HepG2 (cell line): ENCODE measurements at regions not wholly inside any gene's neighbourhood (a gene's known extent, or its start where the extent isn't known, plus 50 kb on each side); places are given as distances from the start of the nearest gene placed in this dataset.

Source experiments
- ATAC-seq: fragments of 200-7000 bp; cut with Tn5 transposase; 3 replicates; pipeline ENCODE4 v1.9.1; 2020; ENCODE audit warnings: mild to moderate bottlenecking, moderate library complexity
- BruUV-seq: library from RNA; stranded (reverse); fragments of 400-500 nt; replicated peaks from 2 replicates; lab custom pipeline; 2021; lab: Mats Ljungman, UMichigan
- CTCF ChIA-PET: fragments of 300-600 bp; formaldehyde crosslinking; extraction: SDS; loops from one replicate; lab custom pipeline; 2021; ENCODE audit warnings: low total read pairs, inconsistent platforms, low intra/inter-chr PET ratio; lab: Yijun Ruan, JAX
- POLR2A ChIA-PET: fragments of 350-600 bp; sonication (Branson Sonifier 250); formaldehyde crosslinking; loops from one replicate; lab custom pipeline; 2020; ENCODE audit warnings: antibody characterized with exemption, inconsistent platforms; lab: Yijun Ruan, JAX
- DNase-seq: peaks from one replicate; pipeline ENCODE4 v3.0.0-alpha.2; 2015; ENCODE audit warnings: low spot score
- FAIRE-seq: peaks from 3 replicates; lab custom pipeline; 2011; peaks lifted over from hg19 to GRCh38; lab: Jason Lieb, UNC
- H2AFZ ChIP-seq: one replicate; pipeline ENCODE4 v1.6.1; 2011; ENCODE audit warnings: low read length, inconsistent platforms
- H3K27ac ChIP-seq: fragments of 300-600 bp; 3 replicates; pipeline ENCODE4 v1.8.0; 2011; ENCODE audit warnings: mixed run types, mild to moderate bottlenecking, mixed read lengths, low read length, inconsistent platforms; ENCODE audit not compliant: insufficient read depth; ENCODE audit errors: extremely low read length
- H3K27me3 ChIP-seq, 2 experiments: fragments of 200-600 bp in 1 of 2; 2 replicates in 1 of 2; 3 replicates in 1 of 2; pipeline versions ENCODE4 v1.6.0 to v1.8.0; 2011; ENCODE audit warnings: low read length in 2 of 2, mild to moderate bottlenecking in 2 of 2, moderate library complexity in 2 of 2, inconsistent platforms in 1 of 2; ENCODE audit not compliant: insufficient read depth in 2 of 2, control insufficient read depth in 1 of 2
- H3K36me3 ChIP-seq, 2 experiments: fragments of 200-600 bp in 1 of 2; replicated peaks in 1 of 2; 2 replicates in 1 of 2; 3 replicates in 1 of 2; pipeline versions ENCODE4 v1.5.1 to v1.8.0; 2011; ENCODE audit warnings: low read length in 2 of 2, inconsistent platforms in 1 of 2; ENCODE audit not compliant: insufficient read depth in 2 of 2, control insufficient read depth in 1 of 2
- H3K4me1 ChIP-seq: 2 replicates; pipeline ENCODE4 v1.5.1; 2012; ENCODE audit warnings: low read length, inconsistent platforms; ENCODE audit not compliant: insufficient read depth
- H3K4me2 ChIP-seq: 2 replicates; pipeline ENCODE4 v1.6.0; 2011; ENCODE audit warnings: low read depth, low read length, inconsistent platforms
- H3K4me3 ChIP-seq, 3 experiments: fragments of 200-600 bp in 1 of 3; sonication (generic), shearing (Covaris generic) in 1 of 3; replicated peaks in 1 of 3; 2 replicates each; pipeline ENCODE4 v1.5.1; 2011 to 2016; ENCODE audit warnings: low read length in 3 of 3, inconsistent platforms in 2 of 3, low read depth in 2 of 3, mild to moderate bottlenecking in 2 of 3, control low read depth in 1 of 3, mixed read lengths in 1 of 3; ENCODE audit not compliant: insufficient read depth in 1 of 3
- H3K79me2 ChIP-seq: one replicate; pipeline ENCODE4 v1.6.1; 2011; ENCODE audit warnings: low read length, inconsistent platforms; ENCODE audit not compliant: insufficient read depth
- H3K9ac ChIP-seq: 2 replicates; pipeline ENCODE4 v1.6.0; 2011; ENCODE audit warnings: mild to moderate bottlenecking, low read depth, low read length, inconsistent platforms; ENCODE audit not compliant: insufficient read depth
- H3K9me3 ChIP-seq: 2 replicates; pipeline ENCODE4 v1.5.1; 2012; ENCODE audit warnings: mild to moderate bottlenecking, low read length
- H4K20me1 ChIP-seq: 2 replicates; pipeline ENCODE4 v1.6.0; 2011; ENCODE audit warnings: inconsistent platforms, mild to moderate bottlenecking, low read length, moderate library complexity; ENCODE audit not compliant: insufficient read depth
- ASH2L ChIP-seq: fragments of 300-600, 200-600 bp; sonication (generic); IDR thresholded peaks from 2 replicates; pipeline ENCODE4 v1.7.0; 2017; ENCODE audit warnings: low read depth, mild to moderate bottlenecking, moderate library complexity, mixed read lengths, low read length; ENCODE audit not compliant: insufficient read length
- DDIT3 ChIP-seq: sonication (generic); formaldehyde crosslinking; IDR thresholded peaks from 2 replicates; pipeline ENCODE4 v1.4.0; 2020; ENCODE audit warnings: mild to moderate bottlenecking, missing genetic modification reagents
- EED ChIP-seq: sonication (generic); formaldehyde crosslinking; IDR thresholded peaks from 2 replicates; pipeline ENCODE4 v1.5.0; 2020; ENCODE audit warnings: mild to moderate bottlenecking, missing genetic modification reagents
- ELF3 ChIP-seq: IDR thresholded peaks from 2 replicates; pipeline ENCODE4 v1.6.1; 2016; ENCODE audit warnings: missing genetic modification reagents, missing compliant biosample characterization
- FOSL1 ChIP-seq: sonication (generic); formaldehyde crosslinking; IDR thresholded peaks from 2 replicates; pipeline ENCODE4 v1.9.0; 2021; ENCODE audit warnings: missing genetic modification reagents, borderline replicate concordance
- FOXJ3 ChIP-seq: sonication (generic); formaldehyde crosslinking; IDR thresholded peaks from 2 replicates; pipeline ENCODE4 v1.4.0; 2020; ENCODE audit warnings: missing genetic modification reagents, mild to moderate bottlenecking, borderline replicate concordance
- JUN ChIP-seq: sonication (generic); formaldehyde crosslinking; IDR thresholded peaks from 2 replicates; pipeline ENCODE4 v1.4.0; 2020; ENCODE audit warnings: mild to moderate bottlenecking, missing genetic modification reagents
- PHF5A ChIP-seq: IDR thresholded peaks from one replicate; pipeline ENCODE4 v1.6.1; 2018; ENCODE audit warnings: low read depth, missing genetic modification reagents; ENCODE audit not compliant: unreplicated experiment
- SSRP1 ChIP-seq: IDR thresholded peaks from 2 replicates; pipeline ENCODE4 v1.6.1; 2016; ENCODE audit warnings: control low read depth
- ZNF230 ChIP-seq: sonication (generic); formaldehyde crosslinking; IDR thresholded peaks from 2 replicates; pipeline ENCODE4 v1.4.0; 2020; ENCODE audit warnings: mild to moderate bottlenecking, missing genetic modification reagents
- ZNF512 ChIP-seq: sonication (generic); formaldehyde crosslinking; IDR thresholded peaks from 2 replicates; pipeline ENCODE4 v1.4.0; 2020; ENCODE audit warnings: mild to moderate bottlenecking, missing genetic modification reagents
- WGBS: methylation state at CpG from one replicate; pipeline ENCODE4 v1.1.6; 2017; ENCODE audit warnings: low lambda C conversion rate; 5-methylcytosine and 5-hydroxymethylcytosine counted together
- in situ Hi-C: cut with HindIII; loops from 2 replicates; pipeline ENCODE4 v1.10.0; 2017; ENCODE audit warnings: low pct_unique_long_range_greater_than_20kb; ENCODE audit not compliant: extremely low pct_ligation_motif_present
- intact Hi-C: fragments of 100-400 bp; cut with micrococcal nuclease; formaldehyde crosslinking; loops from one replicate; pipeline ENCODE4 v1.10.0; 2022; ENCODE audit not compliant: unreplicated experiment
- TF ChIP-seq, protein P1 (sequence below): IDR thresholded peaks from 2 replicates; pipeline ENCODE4 v1.6.1; 2018; ENCODE audit warnings: missing genetic modification reagents, mild to moderate bottlenecking, missing compliant biosample characterization
- TF ChIP-seq, protein P2 (sequence below): sonication (generic); formaldehyde crosslinking; conservative IDR thresholded peaks from 2 replicates; pipeline ENCODE4 v1.8.0; 2022; ENCODE audit warnings: mild to moderate bottlenecking, moderate library complexity, missing genetic modification reagents
- TF ChIP-seq, protein P3 (sequence below): sonication (generic); formaldehyde crosslinking; IDR thresholded peaks from 2 replicates; pipeline ENCODE4 v1.8.1; 2023; ENCODE audit warnings: mild to moderate bottlenecking, missing genetic modification reagents
- TF ChIP-seq, protein P4 (sequence below): sonication (generic); formaldehyde crosslinking; conservative IDR thresholded peaks from 2 replicates; pipeline ENCODE4 v1.4.0; 2020; ENCODE audit warnings: missing genetic modification reagents

DNA sequence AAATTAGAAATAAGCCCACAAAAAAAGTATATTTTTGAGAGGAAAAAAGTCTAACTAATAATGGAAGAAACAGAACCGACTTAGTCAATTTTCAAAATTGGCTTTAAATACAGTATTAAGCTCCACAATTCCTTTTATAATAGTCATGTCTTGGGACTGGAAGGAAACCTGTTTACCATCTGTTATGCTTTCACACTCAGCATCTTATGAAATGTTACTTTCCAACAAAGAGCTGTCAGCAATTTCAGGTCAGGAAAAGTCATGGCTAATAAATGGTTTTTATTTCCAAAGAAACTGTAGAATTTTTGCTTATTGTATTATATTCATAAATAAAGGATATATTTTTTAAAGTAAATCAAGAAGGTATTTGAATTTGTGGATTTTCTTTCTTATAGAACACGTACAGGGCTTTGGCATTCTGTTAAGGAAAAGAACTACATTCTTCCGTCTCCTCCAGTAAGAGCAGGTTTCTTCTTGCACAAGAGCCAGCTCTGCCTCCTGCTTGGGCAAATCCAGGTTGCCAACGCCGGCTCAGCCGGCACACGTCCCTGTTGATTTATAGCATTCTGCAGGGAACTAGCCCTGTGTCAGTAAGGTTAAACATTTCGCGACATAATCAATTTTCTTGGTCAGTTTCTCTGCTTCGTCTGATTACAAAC lies 52.9 kb upstream of the GPR12 start (continued):
- TF ChIP-seq, protein P1, sequence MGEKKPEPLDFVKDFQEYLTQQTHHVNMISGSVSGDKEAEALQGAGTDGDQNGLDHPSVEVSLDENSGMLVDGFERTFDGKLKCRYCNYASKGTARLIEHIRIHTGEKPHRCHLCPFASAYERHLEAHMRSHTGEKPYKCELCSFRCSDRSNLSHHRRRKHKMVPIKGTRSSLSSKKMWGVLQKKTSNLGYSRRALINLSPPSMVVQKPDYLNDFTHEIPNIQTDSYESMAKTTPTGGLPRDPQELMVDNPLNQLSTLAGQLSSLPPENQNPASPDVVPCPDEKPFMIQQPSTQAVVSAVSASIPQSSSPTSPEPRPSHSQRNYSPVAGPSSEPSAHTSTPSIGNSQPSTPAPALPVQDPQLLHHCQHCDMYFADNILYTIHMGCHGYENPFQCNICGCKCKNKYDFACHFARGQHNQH (CRISPR knock-in tag): no peak
- TF ChIP-seq, protein P2, sequence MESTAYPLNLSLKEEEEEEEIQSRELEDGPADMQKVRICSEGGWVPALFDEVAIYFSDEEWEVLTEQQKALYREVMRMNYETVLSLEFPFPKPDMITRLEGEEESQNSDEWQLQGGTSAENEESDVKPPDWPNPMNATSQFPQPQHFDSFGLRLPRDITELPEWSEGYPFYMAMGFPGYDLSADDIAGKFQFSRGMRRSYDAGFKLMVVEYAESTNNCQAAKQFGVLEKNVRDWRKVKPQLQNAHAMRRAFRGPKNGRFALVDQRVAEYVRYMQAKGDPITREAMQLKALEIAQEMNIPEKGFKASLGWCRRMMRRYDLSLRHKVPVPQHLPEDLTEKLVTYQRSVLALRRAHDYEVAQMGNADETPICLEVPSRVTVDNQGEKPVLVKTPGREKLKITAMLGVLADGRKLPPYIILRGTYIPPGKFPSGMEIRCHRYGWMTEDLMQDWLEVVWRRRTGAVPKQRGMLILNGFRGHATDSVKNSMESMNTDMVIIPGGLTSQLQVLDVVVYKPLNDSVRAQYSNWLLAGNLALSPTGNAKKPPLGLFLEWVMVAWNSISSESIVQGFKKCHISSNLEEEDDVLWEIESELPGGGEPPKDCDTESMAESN (CRISPR knock-in tag): no peak
- TF ChIP-seq ASH2L: no peak
- TF ChIP-seq FOXJ3 (CRISPR knock-in tag): no peak
- TF ChIP-seq JUN (CRISPR knock-in tag): no peak
- no peak for TF ChIP-seq SSRP1 (CRISPR knock-in tag)
- TF ChIP-seq PHF5A (CRISPR knock-in tag): no peak

DNA sequence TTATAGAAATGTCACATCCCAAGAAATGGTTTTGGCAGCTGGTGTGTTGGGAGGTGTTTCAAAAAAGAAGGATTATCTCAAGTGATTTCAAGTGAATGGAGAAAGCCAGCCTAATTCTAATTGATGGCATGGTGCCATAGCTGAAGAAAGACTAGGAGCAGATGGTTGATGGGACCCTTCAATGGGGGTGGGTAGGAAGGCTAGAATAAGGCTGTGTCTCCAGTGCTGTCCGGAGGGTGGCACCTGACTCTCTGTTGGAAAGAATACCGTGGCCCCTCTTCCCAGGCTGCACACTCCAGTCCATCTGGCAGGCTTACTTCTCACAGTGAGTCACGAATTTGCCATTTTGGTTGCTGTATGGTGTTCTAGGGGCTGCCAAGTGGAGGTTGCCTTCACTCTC lies 51.0 kb upstream of the GPR12 start:
- Histone ChIP-seq H2AFZ (no peak overlapping the region), H3K27me3 (peaks cover 1 to 18% of the 10 kb centered on the region in 2 experiments; a peak in 3 of 5 replicates), H3K4me2 (no peak overlapping the region), H3K36me3 (no peaks in the 10 kb centered on the region), H3K79me2 (no peaks in the 10 kb centered on the region), H3K4me3 (no peak overlapping the region), H3K4me1 (no peaks in the 10 kb centered on the region), H3K9me3 (no peaks in the 10 kb centered on the region), H3K9ac (no peak overlapping the region), H4K20me1 (no peaks in the 10 kb centered on the region), H3K27ac (no peak overlapping the region)
- intact Hi-C loops: no loop called here
- TF ChIP-seq, protein P3, sequence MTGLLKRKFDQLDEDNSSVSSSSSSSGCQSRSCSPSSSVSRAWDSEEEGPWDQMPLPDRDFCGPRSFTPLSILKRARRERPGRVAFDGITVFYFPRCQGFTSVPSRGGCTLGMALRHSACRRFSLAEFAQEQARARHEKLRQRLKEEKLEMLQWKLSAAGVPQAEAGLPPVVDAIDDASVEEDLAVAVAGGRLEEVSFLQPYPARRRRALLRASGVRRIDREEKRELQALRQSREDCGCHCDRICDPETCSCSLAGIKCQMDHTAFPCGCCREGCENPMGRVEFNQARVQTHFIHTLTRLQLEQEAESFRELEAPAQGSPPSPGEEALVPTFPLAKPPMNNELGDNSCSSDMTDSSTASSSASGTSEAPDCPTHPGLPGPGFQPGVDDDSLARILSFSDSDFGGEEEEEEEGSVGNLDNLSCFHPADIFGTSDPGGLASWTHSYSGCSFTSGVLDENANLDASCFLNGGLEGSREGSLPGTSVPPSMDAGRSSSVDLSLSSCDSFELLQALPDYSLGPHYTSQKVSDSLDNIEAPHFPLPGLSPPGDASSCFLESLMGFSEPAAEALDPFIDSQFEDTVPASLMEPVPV: no peak
- TF ChIP-seq ELF3: no peak
- TF ChIP-seq FOSL1: no peak
- TF ChIP-seq EED (CRISPR knock-in tag): no peak
- TF ChIP-seq ZNF512 (CRISPR knock-in tag): no peak
- TF ChIP-seq DDIT3 (CRISPR knock-in tag): no peak
- TF ChIP-seq, protein P4, sequence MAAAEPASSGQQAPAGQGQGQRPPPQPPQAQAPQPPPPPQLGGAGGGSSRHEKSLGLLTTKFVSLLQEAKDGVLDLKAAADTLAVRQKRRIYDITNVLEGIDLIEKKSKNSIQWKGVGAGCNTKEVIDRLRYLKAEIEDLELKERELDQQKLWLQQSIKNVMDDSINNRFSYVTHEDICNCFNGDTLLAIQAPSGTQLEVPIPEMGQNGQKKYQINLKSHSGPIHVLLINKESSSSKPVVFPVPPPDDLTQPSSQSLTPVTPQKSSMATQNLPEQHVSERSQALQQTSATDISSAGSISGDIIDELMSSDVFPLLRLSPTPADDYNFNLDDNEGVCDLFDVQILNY: no peak
- TF ChIP-seq ZNF230 (CRISPR knock-in tag): no peak
- FAIRE-seq (no peak), DNase-seq (no peak), ATAC-seq (no peak)
- BruUV-seq: no TSS peak
- in situ Hi-C loops: no loop called here
- WGBS: no CpG with 5 or more reads among the region's 3 CpGs
- ChIA-PET POLR2A (no interaction called here), CTCF (no interaction called here)
